ENCODE measurements at regions not wholly inside any gene's neighbourhood (a gene's known extent, or its start where the extent isn't known, plus 50 kb on each side); places are given as distances from the start of the nearest gene placed in this dataset.

DNA sequence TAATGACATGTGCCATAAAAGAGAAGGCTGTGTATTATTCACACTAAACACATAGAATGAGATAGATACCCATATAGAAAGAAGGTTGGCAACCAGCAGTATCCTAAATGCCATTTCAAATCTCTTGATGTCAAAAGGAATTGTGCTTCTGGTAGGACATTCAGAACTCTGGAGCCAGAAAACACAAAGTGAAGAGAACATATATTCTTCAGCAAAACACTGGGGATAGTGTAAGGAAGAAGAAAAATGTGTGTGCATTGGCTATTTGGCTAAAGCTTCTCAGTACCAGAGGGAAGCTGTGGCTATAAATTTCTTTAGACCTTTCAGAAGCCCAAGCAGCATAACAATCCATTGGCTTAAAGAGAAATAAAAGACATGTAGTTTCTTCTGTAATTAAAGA, 551.6 kb upstream of the C9orf72 start:
- in situ Hi-C loops (cut with MboI) (no loop called here), intact Hi-C loops (cut with micrococcal nuclease; ENCODE audit: unreplicated experiment) (no loop called here)
- H3K4me3 ChIP-seq = no peak overlapping the region
- BruUV-seq (replicated peaks) = no TSS peak
- H4K20me1 ChIP-seq (ENCODE audit: control insufficient read depth, insufficient read depth) = no peaks in the 10 kb centered on the region
- no peaks in the 10 kb centered on the region for H3K9me3 ChIP-seq (replicated peaks; ENCODE audit: control insufficient read depth, insufficient read depth, low read length)
- H3K27ac ChIP-seq (ENCODE audit: control insufficient read depth, insufficient read depth) = no peak overlapping the region
- SMC1A ChIA-PET (ENCODE audit: uncharacterized antibody, unreplicated experiment) = no interaction called here
- DNase-seq (ENCODE audit: low read depth, low spot score) (no peak), FAIRE-seq (no peak), ATAC-seq (no peak)
- H3K4me1 ChIP-seq (ENCODE audit: control insufficient read depth, insufficient read depth, low read length) = no peaks in the 10 kb centered on the region
- H3K4me2 ChIP-seq (ENCODE audit: control insufficient read depth, insufficient read depth) = no peak overlapping the region
- no peaks in the 10 kb centered on the region for H3K79me2 ChIP-seq (ENCODE audit: control insufficient read depth, insufficient read depth, low read length)
- TF ChIP-seq NFXL1 (IDR thresholded peaks at IDR 0.05; ENCODE audit: borderline replicate concordance) = no peak
- no peak for TF ChIP-seq RB1 (IDR thresholded peaks at IDR 0.05; ENCODE audit: borderline replicate concordance)
- no peak for TF ChIP-seq CHD4 (IDR thresholded peaks at IDR 0.05)
- TF ChIP-seq, protein P1, sequence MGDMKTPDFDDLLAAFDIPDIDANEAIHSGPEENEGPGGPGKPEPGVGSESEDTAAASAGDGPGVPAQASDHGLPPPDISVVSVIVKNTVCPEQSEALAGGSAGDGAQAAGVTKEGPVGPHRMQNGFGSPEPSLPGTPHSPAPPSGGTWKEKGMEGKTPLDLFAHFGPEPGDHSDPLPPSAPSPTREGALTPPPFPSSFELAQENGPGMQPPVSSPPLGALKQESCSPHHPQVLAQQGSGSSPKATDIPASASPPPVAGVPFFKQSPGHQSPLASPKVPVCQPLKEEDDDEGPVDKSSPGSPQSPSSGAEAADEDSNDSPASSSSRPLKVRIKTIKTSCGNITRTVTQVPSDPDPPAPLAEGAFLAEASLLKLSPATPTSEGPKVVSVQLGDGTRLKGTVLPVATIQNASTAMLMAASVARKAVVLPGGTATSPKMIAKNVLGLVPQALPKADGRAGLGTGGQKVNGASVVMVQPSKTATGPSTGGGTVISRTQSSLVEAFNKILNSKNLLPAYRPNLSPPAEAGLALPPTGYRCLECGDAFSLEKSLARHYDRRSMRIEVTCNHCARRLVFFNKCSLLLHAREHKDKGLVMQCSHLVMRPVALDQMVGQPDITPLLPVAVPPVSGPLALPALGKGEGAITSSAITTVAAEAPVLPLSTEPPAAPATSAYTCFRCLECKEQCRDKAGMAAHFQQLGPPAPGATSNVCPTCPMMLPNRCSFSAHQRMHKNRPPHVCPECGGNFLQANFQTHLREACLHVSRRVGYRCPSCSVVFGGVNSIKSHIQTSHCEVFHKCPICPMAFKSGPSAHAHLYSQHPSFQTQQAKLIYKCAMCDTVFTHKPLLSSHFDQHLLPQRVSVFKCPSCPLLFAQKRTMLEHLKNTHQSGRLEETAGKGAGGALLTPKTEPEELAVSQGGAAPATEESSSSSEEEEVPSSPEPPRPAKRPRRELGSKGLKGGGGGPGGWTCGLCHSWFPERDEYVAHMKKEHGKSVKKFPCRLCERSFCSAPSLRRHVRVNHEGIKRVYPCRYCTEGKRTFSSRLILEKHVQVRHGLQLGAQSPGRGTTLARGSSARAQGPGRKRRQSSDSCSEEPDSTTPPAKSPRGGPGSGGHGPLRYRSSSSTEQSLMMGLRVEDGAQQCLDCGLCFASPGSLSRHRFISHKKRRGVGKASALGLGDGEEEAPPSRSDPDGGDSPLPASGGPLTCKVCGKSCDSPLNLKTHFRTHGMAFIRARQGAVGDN (IDR thresholded peaks at IDR 0.05) = no peak
- TF ChIP-seq ZBED1 (IDR thresholded peaks at IDR 0.05; ENCODE audit: borderline replicate concordance) = no peak
- TF ChIP-seq NRF1 (conservative IDR thresholded peaks at IDR 0.05; ENCODE audit: low read depth, low read length) = no peak
- no peak for TF ChIP-seq EP300 (IDR thresholded peaks at IDR 0.05; ENCODE audit: borderline replicate concordance in 1 of 2, control insufficient read depth in 1 of 2, low read depth in 2 of 2, low read length in 2 of 2)
- TF ChIP-seq, protein P2, sequence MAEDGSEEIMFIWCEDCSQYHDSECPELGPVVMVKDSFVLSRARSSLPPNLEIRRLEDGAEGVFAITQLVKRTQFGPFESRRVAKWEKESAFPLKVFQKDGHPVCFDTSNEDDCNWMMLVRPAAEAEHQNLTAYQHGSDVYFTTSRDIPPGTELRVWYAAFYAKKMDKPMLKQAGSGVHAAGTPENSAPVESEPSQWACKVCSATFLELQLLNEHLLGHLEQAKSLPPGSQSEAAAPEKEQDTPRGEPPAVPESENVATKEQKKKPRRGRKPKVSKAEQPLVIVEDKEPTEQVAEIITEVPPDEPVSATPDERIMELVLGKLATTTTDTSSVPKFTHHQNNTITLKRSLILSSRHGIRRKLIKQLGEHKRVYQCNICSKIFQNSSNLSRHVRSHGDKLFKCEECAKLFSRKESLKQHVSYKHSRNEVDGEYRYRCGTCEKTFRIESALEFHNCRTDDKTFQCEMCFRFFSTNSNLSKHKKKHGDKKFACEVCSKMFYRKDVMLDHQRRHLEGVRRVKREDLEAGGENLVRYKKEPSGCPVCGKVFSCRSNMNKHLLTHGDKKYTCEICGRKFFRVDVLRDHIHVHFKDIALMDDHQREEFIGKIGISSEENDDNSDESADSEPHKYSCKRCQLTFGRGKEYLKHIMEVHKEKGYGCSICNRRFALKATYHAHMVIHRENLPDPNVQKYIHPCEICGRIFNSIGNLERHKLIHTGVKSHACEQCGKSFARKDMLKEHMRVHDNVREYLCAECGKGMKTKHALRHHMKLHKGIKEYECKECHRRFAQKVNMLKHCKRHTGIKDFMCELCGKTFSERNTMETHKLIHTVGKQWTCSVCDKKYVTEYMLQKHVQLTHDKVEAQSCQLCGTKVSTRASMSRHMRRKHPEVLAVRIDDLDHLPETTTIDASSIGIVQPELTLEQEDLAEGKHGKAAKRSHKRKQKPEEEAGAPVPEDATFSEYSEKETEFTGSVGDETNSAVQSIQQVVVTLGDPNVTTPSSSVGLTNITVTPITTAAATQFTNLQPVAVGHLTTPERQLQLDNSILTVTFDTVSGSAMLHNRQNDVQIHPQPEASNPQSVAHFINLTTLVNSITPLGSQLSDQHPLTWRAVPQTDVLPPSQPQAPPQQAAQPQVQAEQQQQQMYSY (CRISPR knock-in tag; IDR thresholded peaks at IDR 0.05) = no peak
- TF ChIP-seq JUNB (IDR thresholded peaks at IDR 0.05) = no peak
- TF ChIP-seq HCFC1 (IDR thresholded peaks at IDR 0.05; ENCODE audit: low read length) = no peak
- TF ChIP-seq SRF (IDR thresholded peaks at IDR 0.05; ENCODE audit: low read depth in 2 of 2, low read length in 2 of 2) = no peak
- no peak for TF ChIP-seq RAD51 (IDR thresholded peaks at IDR 0.05)
- TF ChIP-seq MTA3 (IDR thresholded peaks at IDR 0.05; ENCODE audit: borderline replicate concordance, low read length) = no peak
- no peak for TF ChIP-seq POLR2A (IDR thresholded peaks at IDR 0.05; ENCODE audit: low read depth, low read length)
- TF ChIP-seq EZH2 (IDR thresholded peaks at IDR 0.05; ENCODE audit: borderline replicate concordance, control insufficient read depth, low read depth, low read length) = no peak
- TF ChIP-seq YY1 (IDR thresholded peaks at IDR 0.05; ENCODE audit: low read depth, low read length) = no peak
- TF ChIP-seq YBX1 (IDR thresholded peaks at IDR 0.05) = no peak
- no peaks in the 10 kb centered on the region for H3K27me3 ChIP-seq (replicated peaks in 1 of 2; ENCODE audit: control insufficient read depth in 2 of 2, insufficient read depth in 2 of 2, low read length in 1 of 2)
- CTCF ChIA-PET = no interaction called here
- no peak overlapping the region for H2AFZ ChIP-seq (ENCODE audit: control insufficient read depth, low read depth, low read length)
- no peak overlapping the region for H3K9ac ChIP-seq (ENCODE audit: control insufficient read depth, insufficient read depth, low read length)
- POLR2A ChIA-PET = no interaction called here
- RAD21 ChIA-PET (ENCODE audit: unreplicated experiment) = no interaction called here
- no peaks in the 10 kb centered on the region for H3K36me3 ChIP-seq (ENCODE audit: control insufficient read depth in 2 of 2, insufficient read depth in 2 of 2, low read length in 1 of 2)
